HG03097 (cell line): ENCODE measurements at regions not wholly inside any gene's neighbourhood (a gene's known extent, or its start where the extent isn't known, plus 50 kb on each side); places are given as distances from the start of the nearest gene placed in this dataset.
"Not testable (repeated sequence)": the region's sequence is repeated elsewhere in the genome, so short reads cannot be mapped to it uniquely, and the experiment has no call there.

Experiments
- ATAC-seq: cut with Tn5 transposase; IDR thresholded peaks from one replicate; pipeline ENCODE4 v1.9.1; 2021; ENCODE audit not compliant: unreplicated experiment, low FRiP score

DNA sequence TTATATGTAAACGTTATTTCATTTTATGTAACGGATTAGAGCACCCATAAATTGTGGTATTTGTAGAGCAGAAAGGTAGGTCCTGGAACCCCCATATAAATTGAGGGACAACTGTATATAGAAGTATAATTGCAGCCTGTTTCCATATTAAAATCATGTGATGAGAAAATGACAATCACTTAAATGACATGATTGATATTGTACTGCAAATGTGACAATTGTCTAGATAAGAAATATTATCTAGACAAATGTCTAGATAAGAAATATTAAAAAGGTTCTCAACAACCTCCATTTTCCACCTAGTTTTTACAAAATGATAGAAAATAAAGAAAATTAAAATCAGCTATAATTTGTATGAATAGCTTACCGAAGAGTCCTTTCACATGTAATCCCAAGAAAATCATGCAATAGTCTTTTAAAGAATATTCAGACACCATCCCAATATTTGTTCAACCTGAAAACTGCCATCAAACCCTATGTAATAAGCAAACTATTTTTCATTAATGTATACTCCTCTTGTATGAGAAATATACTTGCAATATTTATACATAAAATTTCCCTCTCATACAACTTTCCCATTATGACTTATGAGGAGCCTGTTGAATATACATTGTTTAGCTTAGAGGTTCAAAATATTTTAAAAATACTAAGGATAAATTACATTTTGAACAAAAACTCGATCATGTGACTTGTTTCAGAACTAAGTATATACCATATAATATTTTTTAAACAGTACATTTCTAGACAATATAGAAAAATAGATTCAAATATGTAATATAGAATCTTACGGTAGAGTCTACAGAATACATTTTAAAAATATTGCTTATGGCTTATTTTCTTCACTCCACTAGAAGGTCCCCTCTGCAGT is 153.2 kb downstream of the CRPPA start:
- ATAC-seq = no peak

DNA sequence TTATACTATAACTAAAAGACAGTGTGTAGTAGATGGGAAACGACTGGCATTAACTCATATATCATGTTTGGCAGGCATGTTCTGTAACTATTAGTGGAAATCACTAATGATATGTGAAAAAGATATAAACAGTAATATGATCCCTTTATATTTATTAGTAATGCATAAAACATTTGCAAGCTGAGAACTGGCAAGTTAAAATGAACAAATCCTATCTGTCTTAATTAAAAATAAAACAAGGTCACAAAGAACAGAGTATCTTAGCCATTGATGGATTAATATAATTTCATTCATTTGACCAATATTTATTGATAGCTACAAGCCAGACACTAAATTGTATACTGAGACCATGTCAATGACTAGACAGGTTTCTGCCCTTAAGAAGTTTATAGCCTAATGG is 154.5 kb downstream of the CRPPA start:
- ATAC-seq = no peak

DNA sequence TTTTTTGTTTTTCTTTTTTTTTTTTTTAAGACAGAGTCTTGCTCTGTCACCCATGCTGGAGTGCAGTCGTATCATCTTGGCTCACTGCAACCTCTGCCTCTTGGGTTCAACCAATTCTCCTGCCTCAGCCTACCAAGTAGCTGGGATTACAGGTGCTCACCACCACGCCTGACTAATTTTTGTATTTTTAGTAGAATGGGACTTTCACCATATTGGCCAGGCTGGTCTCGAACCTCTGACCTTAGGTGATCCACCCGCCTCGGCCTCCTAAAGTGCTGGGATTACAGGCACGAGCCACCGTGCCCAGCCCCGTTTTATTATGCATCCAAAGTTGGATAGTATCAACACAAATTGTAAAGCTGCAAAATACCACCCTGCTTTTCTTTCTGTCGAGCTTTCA is 154.9 kb downstream of the CRPPA start:
- ATAC-seq = not testable (repeated sequence)

DNA sequence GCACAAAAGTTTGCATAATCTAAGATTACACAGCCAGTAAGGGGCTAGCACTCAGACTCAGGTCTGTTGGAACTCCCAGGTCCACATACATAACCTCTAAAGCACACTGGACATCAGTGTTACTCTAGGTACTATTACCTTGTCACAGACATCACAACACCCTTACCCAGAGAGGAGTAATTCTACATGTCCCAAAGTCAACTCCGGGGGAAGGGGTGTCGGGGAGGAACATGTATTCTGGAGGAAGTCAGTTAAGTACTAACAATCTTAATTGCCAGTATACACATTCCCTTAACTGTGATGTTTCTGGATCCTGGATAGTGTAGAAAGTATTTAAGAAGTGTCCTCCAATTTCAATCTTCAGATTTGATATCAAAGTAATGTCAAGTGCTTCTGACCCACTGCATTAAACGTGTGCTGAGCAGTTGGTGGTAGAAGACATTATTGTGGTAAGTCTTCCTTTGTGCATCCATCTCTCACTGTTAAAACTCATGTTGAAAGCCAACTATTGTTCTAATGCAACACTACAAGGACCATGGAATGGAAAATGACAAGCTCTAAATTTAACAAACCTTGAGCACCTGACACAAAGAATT is 155.4 kb downstream of the CRPPA start:
- ATAC-seq = no peak

DNA sequence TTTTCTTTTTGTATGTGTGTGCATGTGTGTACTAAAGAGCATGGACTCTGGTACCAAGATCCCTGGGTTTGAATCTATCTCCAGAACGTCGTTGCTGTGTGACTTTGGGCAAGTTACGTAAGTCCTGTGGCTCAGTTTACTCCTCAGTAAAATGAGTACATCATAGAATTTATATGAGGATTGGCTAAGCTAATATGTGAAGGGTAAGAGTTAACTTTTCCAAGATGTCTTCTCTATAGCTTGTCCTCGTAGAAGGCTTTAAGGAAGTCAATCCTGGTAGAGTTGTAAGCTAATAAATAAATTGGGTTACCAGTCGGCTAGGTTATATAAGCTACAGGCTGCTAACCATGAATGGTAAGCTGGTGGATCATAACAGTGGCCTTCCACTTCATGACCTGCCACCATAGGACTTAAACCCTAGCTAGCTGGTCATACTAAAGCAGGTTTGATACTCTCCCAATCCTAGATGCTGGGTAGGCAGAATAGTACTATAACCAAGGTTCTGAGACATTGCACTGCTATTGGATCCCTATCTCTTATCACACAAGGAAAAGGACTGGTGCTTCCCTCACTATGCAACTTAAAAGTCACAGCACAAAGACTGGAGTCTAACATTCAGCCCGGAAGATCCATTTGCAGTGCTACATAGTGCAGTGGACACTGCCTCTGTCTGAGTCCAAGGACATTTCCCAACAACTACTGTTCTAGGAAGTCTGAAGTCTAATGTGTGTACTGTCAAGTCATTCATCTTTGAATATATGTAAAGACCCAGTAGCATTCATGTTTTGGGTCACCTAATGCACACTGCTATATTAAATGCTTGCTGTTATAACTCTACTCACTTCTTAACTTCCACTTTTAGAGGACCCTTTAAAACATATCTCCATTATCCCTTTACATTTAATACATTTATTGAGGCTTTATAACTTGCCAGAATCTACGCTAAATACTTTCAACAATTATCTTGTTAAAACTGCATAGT is 156.2 kb downstream of the CRPPA start:
- no peak for ATAC-seq

DNA sequence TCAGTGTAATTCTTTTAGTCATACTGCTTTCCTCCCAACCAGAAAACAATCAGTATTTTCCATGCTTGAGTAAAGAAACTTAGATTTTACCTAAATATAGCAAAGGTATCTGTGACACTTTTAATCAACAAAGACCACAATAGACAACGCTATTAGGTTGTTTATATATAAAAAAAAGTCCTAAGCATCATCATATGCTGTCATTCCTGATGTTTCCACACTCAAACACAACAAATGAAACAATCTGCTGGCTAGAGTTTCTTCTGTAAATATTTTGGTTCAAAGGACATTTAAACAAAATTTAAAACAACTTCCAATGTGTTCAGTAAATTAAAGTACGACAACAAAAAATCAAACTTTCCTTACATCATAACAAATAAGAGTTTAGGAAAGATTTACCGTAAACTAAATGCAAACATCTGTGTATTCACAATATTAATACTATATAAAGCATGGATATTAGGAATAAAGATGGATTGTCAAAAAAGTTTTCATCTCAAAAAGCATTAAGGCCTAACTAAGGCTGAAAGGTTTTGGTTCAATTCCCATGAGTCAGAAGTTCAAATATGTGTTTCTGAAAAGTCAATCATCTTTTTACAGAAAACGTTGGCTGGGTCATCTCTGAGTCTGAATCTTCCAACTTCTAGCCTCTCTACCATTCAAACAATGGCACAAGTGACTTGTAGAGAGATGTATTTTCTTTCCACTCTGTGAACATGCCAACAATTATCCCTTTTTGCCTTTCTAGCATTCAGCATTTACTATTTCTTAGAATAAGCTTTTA is 157.1 kb downstream of the CRPPA start:
- no peak for ATAC-seq

DNA sequence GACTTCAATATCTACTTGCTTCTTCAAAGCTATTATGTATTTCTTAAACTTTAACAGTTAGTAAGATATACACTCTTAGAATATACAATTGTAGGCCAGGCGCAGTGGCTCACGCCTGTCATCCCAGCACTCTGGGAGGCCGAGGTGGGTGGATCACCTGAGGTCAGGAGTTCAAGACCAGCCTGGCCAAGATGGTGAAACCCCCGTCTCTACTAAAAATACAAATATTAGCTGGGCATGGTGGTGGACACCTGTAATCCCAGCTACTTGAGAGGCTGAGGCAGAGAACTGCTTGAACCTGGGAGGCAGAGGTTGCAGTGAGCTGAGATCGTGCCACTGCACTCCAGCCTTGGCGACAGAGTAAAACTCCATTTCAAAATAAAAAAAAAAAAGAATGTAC is 158.0 kb downstream of the CRPPA start:
- not testable (repeated sequence) for ATAC-seq

DNA sequence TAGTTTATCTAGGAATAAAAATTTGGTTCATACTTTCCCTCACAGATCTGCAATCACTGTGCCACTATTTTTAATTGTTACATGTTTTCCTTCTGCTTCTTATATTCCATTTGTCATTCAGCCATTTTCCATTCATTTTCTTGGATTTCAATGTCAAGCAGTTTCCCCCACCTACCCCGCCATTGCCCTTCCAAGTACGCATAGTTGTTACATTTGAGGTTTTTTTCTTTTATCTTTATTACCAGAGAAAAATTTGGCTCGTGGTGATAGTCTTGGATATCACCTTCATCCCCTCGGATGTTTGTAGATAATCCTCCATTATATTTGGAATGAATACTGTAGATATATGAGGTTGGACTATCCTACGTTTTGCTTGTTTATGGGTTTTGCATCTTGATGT is 159.7 kb downstream of the CRPPA start:
- ATAC-seq = no peak

DNA sequence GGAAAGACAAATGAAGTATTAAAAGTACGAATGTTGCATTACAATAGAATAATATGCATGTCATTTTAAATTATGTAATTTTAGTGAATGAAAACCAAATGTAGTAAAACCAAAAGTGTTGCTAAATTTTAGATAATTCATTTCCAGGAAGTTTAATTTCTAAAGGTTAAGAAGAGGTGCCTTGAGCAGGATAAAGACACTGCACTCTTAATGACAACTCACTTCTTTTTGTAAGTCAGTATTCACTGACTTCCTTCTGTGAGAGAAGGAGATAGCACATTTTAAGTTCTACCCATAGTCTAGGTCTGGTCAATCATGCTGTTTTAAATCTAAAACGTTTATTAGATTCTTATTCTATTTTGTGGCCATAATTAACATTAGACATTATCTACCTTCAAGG is 160.2 kb downstream of the CRPPA start:
- no peak for ATAC-seq

DNA sequence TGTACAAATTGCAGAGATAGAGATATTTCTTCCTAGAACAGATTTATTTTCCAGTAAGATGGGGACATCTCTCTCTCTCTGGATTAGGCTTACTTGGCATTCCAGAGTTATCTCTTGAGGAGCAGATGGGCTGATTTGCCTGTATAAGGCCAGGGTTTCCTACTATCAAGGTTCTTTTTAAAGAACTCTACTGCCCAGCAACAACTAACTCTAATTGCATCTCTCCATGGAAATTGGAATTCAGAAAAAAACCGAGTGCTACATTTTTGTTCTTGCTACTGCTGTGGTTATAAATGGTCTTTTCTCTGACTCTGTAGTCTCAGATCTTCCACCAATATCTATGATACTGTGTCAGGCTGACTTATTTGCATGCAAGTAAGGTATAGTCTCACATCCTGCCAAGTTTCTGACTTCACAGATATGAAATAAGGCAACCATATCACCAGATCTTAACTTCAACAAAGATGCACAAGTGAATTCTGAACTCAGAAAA is 161.1 kb downstream of the CRPPA start:
- ATAC-seq = no peak

DNA sequence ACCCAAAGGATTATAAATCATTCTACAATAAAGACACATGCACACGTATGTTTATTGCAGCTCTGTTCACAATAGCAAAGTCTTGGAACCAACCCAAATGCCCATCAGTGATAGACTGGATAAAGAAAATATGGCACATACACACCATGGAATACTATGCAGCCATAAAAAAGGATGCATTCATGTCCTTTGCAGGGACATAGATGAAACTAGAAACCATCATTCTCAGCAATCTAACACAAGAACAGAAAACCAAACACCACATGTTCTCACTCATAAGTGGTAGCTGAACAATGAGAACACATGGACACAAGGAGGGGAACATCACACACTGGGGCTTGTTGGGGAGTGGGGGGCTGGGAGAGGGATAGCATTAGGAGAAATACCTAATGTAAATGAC is 164.9 kb downstream of the CRPPA start:
- not testable (repeated sequence) for ATAC-seq

DNA sequence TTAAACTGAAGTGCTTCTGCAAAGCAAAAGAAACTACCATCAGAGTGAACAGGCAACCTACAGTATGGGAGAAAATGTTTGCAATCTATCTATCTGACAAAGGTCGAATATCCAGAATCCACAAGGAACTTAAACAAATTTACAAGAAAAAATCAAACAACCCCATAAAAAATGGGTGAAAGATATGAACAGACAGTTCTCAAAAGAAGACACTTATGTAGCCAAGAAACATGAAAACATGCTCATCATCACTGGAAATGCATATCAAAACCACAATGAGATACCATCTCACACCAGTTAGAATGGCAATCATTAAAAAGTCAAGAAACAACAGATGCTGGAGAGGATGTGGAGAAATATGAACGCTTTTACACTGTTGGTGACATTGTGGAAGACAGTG is 165.4 kb downstream of the CRPPA start:
- ATAC-seq = not testable (repeated sequence)

DNA sequence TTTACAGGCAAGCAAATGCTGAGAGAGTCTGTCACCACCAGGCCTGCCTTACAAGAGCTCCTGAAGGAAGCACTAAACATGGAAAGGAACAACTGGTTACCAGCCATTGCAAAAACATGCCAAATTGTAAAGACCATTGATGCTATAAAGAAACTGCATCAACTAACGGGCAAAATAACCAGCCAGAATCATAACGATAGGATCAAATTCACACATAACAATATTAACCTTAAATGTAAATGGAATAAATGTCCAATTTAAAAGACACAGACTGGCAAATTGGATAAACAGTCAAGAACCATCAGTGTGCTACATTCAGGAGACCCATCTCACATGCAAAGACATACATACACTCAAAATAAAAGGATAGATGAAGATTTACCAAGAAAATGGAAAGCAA is 170.7 kb downstream of the CRPPA start:
- not testable (repeated sequence) for ATAC-seq

DNA sequence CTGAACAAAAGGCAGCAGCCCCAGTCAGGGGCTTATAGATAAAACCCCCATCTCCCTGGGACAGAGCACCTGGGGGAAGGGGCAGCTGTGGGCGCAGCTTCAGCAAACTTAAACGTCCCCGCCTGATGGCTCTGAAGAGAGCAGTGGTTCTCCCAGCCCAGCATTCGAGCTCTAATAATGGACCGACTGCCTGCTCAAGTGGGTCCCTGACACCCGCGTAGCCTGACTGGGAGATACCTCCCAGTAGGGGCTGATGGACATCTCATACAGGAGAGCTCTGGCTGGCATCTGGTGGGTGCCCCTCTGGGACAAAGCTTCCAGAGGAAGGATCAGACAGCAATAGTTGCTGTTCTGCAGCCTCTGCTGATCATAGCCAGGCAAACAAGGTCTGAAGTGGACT is 172.1 kb downstream of the CRPPA start:
- ATAC-seq = not testable (repeated sequence)

DNA sequence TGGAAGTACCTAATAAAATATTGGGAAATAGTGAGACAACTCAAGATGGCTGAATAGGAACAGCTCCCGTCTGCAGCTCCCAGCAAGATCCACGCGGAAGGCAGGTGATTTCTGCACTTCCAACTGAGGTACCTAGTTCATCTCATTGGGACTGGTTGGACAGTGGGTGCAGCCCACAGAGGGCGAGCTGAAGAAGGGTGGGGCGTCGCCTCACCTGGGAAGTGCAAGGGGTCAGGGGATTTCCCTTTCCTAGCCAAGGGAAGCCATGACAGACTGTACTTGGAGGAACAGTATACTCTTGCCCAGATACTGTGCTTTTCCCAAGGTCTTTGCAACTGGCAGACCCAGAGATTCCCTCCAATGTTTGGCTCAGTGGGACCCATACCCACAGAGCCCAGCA is 172.8 kb downstream of the CRPPA start:
- ATAC-seq = not testable (repeated sequence)

DNA sequence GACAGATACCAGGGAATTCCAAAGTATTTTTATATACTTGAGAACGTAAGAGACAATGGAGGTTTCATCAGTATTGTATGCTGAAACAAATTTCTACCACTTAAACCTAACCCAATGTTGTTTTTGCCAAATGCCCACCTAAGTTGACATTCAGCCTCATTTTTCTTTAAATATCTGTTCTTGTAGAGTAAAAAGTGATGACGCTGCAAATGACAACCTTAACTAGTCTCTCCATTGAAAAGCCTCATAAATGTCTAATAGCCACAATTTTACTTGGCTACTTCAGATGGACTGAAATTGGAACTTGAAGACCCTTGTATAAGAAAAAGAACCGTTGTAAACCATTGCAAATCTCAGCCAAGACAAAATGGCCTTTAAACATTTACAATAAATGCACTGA is 176.9 kb downstream of the CRPPA start:
- ATAC-seq = no peak

DNA sequence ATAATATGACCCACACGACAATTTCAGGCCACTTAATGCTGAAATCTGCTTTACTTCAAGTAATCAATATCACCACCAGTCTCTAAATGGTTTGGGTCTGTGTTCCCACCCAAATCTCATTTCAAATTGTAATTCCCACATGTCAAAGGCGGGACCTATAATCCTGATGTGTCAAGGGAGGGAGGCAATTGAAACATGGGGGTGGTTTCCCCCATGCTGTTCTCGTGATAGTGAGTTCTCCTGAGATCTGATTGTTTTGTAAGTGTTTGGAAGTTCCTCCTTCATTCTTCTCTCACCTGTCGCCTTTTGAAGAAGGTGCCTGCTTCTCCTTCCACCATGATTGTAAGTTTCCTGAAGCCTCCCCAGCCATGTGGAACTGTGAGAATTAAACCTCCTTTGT is 178.4 kb downstream of the CRPPA start:
- no peak for ATAC-seq

DNA sequence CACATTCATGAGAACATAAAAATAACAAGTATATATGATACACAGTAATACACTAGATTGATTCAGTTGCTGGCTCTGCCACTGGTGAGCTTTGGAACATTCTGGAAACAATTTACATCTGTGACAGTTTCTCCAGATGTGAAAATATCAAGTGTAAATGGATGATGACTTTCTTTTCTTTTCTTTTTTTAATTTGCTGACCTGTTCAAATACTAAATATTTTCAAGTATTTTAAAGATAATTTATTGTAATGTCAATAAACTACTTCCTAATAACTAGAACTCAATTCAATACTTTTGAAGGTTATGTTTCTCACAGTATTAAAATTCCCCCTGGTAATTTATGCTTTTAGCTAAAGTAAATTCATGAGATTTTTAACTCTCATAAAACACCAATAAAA is 180.3 kb downstream of the CRPPA start:
- no peak for ATAC-seq

DNA sequence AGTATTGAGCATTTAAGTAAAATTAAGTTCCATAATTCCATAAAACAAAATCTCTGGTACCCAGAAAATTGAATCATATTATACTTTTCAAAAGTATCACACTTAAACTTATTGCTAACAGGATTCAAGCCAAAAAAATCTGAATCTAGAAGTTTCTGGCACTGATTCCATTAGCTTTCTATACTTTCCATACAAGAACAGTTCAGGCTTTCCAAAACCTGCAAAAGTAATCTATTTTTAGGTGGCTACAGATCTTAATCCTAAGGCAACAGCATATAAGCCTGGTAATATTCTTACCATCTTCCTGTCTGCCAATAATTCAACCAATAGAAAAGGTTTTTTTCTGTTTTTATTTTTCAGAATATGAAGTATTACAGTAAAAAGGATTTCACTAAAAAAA is 185.0 kb downstream of the CRPPA start:
- no peak for ATAC-seq
